MCF 10A (cell line): ENCODE measurements at regions not wholly inside any gene's neighbourhood (a gene's known extent, or its start where the extent isn't known, plus 50 kb on each side); places are given as distances from the start of the nearest gene placed in this dataset.
A peak's percentile ranks its signal among the peaks of the same experiment; 100 is the strongest.

Experiments used
- BruUV-seq: library from RNA; stranded (reverse); fragments of 400-500 nt; replicated peaks from 2 replicates; lab custom pipeline; 2021; lab: Mats Ljungman, UMichigan
- CTCF ChIA-PET: fragments of 300-600 bp; sonication (Branson Sonifier 250); formaldehyde crosslinking; extraction: SDS; loops from one replicate; lab custom pipeline; 2021; ENCODE audit warnings: antibody characterized with exemption, inconsistent platforms; lab: Yijun Ruan, JAX
- POLR2A ChIA-PET: fragments of 300-600, 350-650 bp; sonication (Branson Sonifier 250); formaldehyde crosslinking; extraction: SDS; loops from one replicate; lab custom pipeline; 2020; ENCODE audit warnings: antibody characterized with exemption, inconsistent platforms; lab: Yijun Ruan, JAX
- DNase-seq: peaks from one replicate; pipeline ENCODE4 v3.0.0-alpha.2; 2018; ENCODE audit not compliant: unreplicated experiment
- H3K27ac Mint-ChIP-seq: one replicate; pipeline ENCODE4 v1.8.0; 2022; ENCODE audit warnings: mild to moderate bottlenecking, low read depth, mixed read lengths; ENCODE audit not compliant: unreplicated experiment
- H3K27me3 Mint-ChIP-seq: one replicate; pipeline ENCODE4 v1.8.0; 2022; ENCODE audit warnings: mixed read lengths; ENCODE audit not compliant: insufficient read depth, unreplicated experiment
- H3K36me3 Mint-ChIP-seq: one replicate; pipeline ENCODE4 v1.8.0; 2022; ENCODE audit warnings: mild to moderate bottlenecking, moderate library complexity, mixed read lengths; ENCODE audit not compliant: insufficient read depth, unreplicated experiment
- H3K4me1 Mint-ChIP-seq: one replicate; pipeline ENCODE4 v1.8.0; 2022; ENCODE audit warnings: mixed read lengths; ENCODE audit not compliant: insufficient read depth, unreplicated experiment
- H3K4me3 Mint-ChIP-seq: one replicate; pipeline ENCODE4 v1.8.0; 2022; ENCODE audit warnings: mild to moderate bottlenecking, moderate library complexity, mixed read lengths; ENCODE audit not compliant: unreplicated experiment
- H3K9me3 Mint-ChIP-seq: one replicate; pipeline ENCODE4 v1.8.0; 2022; ENCODE audit warnings: mixed read lengths; ENCODE audit not compliant: unreplicated experiment
- intact Hi-C: fragments of 100-400 bp; cut with micrococcal nuclease; formaldehyde crosslinking; loops from 2 replicates; pipeline ENCODE4 v1.14.1; 2022
- TF ChIP-seq, protein P1 (sequence below): fragments of 200-600 bp; IDR thresholded peaks from one replicate; pipeline ENCODE4 v1.8.0; 2022; ENCODE audit warnings: antibody characterized with exemption, mild to moderate bottlenecking; ENCODE audit not compliant: unreplicated experiment

DNA sequence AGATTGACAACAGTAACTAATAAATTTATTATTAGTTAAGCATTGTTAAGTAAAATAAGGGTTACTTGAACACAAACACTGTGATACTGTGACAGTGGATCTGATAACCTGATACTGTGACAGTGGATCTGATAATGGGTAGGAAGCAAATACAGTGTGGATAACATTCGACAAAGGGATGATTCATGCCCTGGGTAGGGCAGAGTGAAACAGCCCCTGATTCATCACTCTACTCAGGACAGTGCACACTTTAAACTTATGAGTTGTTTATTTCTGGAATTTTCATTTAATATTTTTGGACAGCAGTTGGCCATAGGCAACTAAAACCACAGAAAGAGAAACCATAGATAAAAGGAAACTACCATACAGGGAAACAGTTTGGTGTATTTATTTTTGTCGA lies 60.8 kb upstream of the CTSC start:
- peak overlapping the region; percentile 63 for H3K27ac Mint-ChIP-seq
- no peaks in the 10 kb centered on the region for H3K9me3 Mint-ChIP-seq
- intact Hi-C loops, result loop anchor here (5.0 kb wide), 1 partner anchor 139 kb away; no protein-coding TSS in a partner anchor
- POLR2A ChIA-PET, result interaction anchor here (0.7 to 9.3 kb wide), 4 partner anchors 10 to 70 kb away, joined by 4 to 97 read pairs (median 4); partner anchors contain the start of gene CTSC
- H3K4me3 Mint-ChIP-seq, result no peak overlapping the region
- H3K36me3 Mint-ChIP-seq, result no peaks in the 10 kb centered on the region
- CTCF ChIA-PET, result interaction anchor here (0.7 kb wide), 1 partner anchor 20 kb away, joined by 4 read pairs; no protein-coding TSS in a partner anchor
- BruUV-seq, result no TSS peak
- no peaks in the 10 kb centered on the region for H3K27me3 Mint-ChIP-seq
- TF ChIP-seq, protein P1, sequence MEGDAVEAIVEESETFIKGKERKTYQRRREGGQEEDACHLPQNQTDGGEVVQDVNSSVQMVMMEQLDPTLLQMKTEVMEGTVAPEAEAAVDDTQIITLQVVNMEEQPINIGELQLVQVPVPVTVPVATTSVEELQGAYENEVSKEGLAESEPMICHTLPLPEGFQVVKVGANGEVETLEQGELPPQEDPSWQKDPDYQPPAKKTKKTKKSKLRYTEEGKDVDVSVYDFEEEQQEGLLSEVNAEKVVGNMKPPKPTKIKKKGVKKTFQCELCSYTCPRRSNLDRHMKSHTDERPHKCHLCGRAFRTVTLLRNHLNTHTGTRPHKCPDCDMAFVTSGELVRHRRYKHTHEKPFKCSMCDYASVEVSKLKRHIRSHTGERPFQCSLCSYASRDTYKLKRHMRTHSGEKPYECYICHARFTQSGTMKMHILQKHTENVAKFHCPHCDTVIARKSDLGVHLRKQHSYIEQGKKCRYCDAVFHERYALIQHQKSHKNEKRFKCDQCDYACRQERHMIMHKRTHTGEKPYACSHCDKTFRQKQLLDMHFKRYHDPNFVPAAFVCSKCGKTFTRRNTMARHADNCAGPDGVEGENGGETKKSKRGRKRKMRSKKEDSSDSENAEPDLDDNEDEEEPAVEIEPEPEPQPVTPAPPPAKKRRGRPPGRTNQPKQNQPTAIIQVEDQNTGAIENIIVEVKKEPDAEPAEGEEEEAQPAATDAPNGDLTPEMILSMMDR, result no peak
- peaks cover 27% of the 10 kb centered on the region for H3K4me1 Mint-ChIP-seq
- DNase-seq, result peak; percentile 74

DNA sequence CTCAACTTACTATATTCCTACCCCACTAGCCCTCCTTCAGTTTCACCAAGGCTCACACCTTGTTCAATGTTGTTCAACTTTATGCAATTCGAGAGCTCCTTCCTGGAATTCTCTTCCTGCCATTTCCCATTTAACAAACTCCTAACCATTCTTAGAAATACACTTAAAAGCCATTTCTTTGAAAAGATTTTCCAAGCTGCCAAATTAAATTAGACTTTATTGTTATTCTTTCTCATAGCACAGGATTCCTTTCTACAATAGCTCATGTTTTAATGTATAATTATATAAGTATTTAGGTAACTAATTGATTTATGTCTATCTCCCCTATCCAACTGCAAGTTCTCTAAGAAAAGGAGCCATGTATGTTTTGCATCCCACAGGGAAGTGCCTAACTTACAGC lies 52.7 kb upstream of the CTSC start:
- Mint-ChIP-seq H3K27ac (no peak overlapping the region), H3K9me3 (peaks cover 6% of the 10 kb centered on the region), H3K36me3 (peaks cover 7% of the 10 kb centered on the region), H3K27me3 (no peaks in the 10 kb centered on the region), H3K4me1 (no peaks in the 10 kb centered on the region), H3K4me3 (no peak overlapping the region)
- TF ChIP-seq, protein P1, result no peak
- BruUV-seq, result no TSS peak
- intact Hi-C loops, result no loop called here
- POLR2A ChIA-PET, result interaction anchor here (0.6 to 1.4 kb wide), 2 partner anchors 20 to 24 kb away, joined by 3 to 5 read pairs; no protein-coding TSS in a partner anchor
- DNase-seq, result no peak
- CTCF ChIA-PET, result interaction anchor here (0.9 to 1.6 kb wide), 2 partner anchors 10 to 301 kb away, joined by 3 to 8 read pairs; no protein-coding TSS in a partner anchor

DNA sequence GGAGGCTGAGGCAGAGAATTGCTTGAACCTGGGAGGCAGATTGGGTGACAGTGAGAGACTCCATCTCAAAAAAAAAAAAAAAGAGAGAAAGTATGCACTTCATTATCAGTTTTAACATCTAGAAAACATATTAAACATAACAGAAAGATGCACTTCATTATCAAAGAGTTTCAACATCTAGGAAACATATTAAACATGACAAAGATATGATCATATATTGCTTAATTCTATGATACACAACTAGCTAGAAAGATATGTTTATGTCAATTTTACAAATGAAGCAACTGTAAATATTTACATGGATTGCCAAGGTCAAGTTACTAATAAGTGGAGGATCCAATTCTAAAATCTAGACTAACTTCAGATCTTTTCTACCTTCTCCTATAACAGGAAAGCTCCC lies 50.4 kb upstream of the CTSC start:
- ChIA-PET CTCF (interaction anchor here (0.6 to 1.5 kb wide), 3 partner anchors 13 to 206 kb away, joined by 3 read pairs; no protein-coding TSS in a partner anchor), POLR2A (interaction anchor here (0.6 to 1.2 kb wide), 5 partner anchors 9 to 36 kb away, joined by 3 to 4 read pairs (median 3); no protein-coding TSS in a partner anchor)
- DNase-seq, result no peak
- peaks cover 7% of the 10 kb centered on the region for H3K36me3 Mint-ChIP-seq
- no peak overlapping the region for H3K27ac Mint-ChIP-seq
- BruUV-seq, result no TSS peak
- H3K4me3 Mint-ChIP-seq, result no peak overlapping the region
- no peaks in the 10 kb centered on the region for H3K27me3 Mint-ChIP-seq
- intact Hi-C loops, result no loop called here
- H3K4me1 Mint-ChIP-seq, result peaks cover 15% of the 10 kb centered on the region
- peaks cover 6% of the 10 kb centered on the region for H3K9me3 Mint-ChIP-seq
- TF ChIP-seq, protein P1, result no peak
